ENCODE measurements at regions not wholly inside any gene's neighbourhood (a gene's known extent, or its start where the extent isn't known, plus 50 kb on each side); places are given as distances from the start of the nearest gene placed in this dataset.

GRCh38 chr2:105563000-105563719 is 164.3 kb upstream of the FHL2 start:
- TF ChIP-seq CTCF (IDR thresholded peaks at IDR 0.05; ENCODE audit: low read depth, low read length, missing input control): no peak
- no peak for TF ChIP-seq YY1 (IDR thresholded peaks at IDR 0.05)
- no peak for TF ChIP-seq EGR1 (IDR thresholded peaks at IDR 0.05; ENCODE audit: low read depth in 2 of 2)
- TF ChIP-seq MAX (IDR thresholded peaks at IDR 0.05): no peak
- TF ChIP-seq GABPA (IDR thresholded peaks at IDR 0.05 in 1 of 2, conservative IDR thresholded peaks at IDR 0.05 in 1 of 2): no peak
- TF ChIP-seq SP1 (IDR thresholded peaks at IDR 0.05): no peak
- no peak for TF ChIP-seq RAD21 (IDR thresholded peaks at IDR 0.05)

All from liver (tissue), 3 donors.